ENCODE measurements at regions not wholly inside any gene's neighbourhood (a gene's known extent, or its start where the extent isn't known, plus 50 kb on each side); places are given as distances from the start of the nearest gene placed in this dataset.
"Not testable (repeated sequence)": the region's sequence is repeated elsewhere in the genome, so short reads cannot be mapped to it uniquely, and the experiment has no call there.

DNA sequence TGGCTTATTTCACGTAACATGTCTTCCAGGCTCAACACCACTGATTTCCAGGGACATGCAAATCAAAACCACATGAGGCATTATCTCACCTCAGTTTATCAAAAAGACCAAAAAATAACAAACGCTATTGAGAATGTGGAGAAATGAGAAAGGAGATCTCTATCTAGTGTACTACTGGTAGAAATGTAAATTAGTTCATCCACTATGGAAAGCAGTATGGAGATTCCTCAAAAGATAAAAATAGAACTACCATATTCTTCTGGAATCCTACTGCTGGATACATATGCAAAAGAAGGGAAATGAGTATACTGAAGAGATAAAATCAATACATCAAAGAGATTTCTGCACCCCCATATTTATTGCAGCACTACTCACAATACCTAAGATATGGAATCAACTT, 329.6 kb upstream of the NDST3 start:
- H3K4me3 ChIP-seq (ENCODE audit: low read depth, low read length), result no peak overlapping the region
- in situ Hi-C loops (cut with HindIII; ENCODE audit: low sequenced_read_pairs), result no loop called here
- DNase-seq (ENCODE audit: low read depth), result no peak
- TF ChIP-seq, protein P1, sequence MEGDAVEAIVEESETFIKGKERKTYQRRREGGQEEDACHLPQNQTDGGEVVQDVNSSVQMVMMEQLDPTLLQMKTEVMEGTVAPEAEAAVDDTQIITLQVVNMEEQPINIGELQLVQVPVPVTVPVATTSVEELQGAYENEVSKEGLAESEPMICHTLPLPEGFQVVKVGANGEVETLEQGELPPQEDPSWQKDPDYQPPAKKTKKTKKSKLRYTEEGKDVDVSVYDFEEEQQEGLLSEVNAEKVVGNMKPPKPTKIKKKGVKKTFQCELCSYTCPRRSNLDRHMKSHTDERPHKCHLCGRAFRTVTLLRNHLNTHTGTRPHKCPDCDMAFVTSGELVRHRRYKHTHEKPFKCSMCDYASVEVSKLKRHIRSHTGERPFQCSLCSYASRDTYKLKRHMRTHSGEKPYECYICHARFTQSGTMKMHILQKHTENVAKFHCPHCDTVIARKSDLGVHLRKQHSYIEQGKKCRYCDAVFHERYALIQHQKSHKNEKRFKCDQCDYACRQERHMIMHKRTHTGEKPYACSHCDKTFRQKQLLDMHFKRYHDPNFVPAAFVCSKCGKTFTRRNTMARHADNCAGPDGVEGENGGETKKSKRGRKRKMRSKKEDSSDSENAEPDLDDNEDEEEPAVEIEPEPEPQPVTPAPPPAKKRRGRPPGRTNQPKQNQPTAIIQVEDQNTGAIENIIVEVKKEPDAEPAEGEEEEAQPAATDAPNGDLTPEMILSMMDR (IDR thresholded peaks at IDR 0.05; ENCODE audit: low read depth, low read length, missing control alignments), result no peak

DNA sequence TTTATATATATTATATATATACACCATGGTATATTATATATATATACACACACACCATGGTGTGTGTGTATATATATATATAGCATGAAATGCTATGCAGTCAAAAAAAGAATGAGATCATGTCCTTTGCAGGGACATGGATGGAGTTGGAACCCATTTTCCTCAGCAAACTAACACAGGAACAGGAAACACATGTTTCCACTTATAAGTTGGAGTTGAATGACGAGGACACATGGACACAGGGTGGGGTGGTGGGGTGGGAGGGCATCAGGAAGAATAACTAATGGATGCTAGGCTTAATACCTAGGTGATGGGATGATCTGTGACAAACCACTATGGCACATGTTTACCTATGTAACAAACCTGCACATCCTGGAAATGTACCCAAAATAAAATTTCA, 293.6 kb upstream of the NDST3 start:
- in situ Hi-C loops (cut with HindIII; ENCODE audit: low sequenced_read_pairs), result no loop called here
- DNase-seq (ENCODE audit: low read depth), result no peak
- H3K4me3 ChIP-seq (ENCODE audit: low read depth, low read length), result no peak overlapping the region
- TF ChIP-seq, protein P1 (IDR thresholded peaks at IDR 0.05; ENCODE audit: low read depth, low read length, missing control alignments), result no peak

DNA sequence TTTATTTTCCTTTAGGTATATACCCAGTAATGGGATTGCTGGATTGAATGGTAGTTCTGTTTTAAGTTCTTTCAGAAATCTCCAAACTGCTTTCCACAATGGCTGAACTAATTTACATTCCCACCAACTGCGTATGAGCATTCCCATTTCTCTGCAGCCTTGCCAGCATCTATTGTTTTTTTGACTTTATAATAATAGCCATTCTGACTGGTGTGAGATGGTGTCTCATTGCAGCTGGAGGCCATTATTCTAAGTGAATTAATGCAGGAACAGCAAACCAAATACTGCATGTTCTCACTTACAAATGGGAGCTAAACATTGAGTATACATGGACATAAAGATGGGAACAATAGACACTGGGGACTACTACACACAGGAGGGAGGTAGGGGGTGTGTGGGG, 288.9 kb upstream of the NDST3 start:
- in situ Hi-C loops (cut with HindIII; ENCODE audit: low sequenced_read_pairs); DNase-seq (ENCODE audit: low read depth); H3K4me3 ChIP-seq (ENCODE audit: low read depth, low read length): not testable (repeated sequence)

DNA sequence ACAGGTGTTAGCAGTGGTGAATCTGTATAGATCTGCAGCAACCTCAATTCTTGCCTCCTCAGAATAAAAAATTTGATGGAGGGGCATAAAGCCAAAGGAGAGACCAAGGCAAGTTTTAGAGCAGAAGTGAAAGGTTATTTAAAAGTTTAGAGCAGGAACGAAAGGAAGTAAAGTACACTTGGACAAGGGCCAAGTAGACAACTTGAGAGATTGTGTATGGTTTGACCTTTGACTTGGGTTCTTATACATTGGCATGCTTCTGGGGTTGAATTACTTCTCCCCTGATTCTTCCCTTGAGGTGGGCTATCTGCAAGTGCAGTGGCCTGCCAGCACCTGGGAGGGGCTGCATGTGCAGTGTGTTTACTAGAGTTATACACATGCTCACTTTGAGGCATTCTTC, 278.8 kb upstream of the NDST3 start:
- in situ Hi-C loops (cut with HindIII; ENCODE audit: low sequenced_read_pairs), result no loop called here
- TF ChIP-seq, protein P1 (IDR thresholded peaks at IDR 0.05; ENCODE audit: low read depth, low read length, missing control alignments), result no peak
- H3K4me3 ChIP-seq (ENCODE audit: low read depth, low read length), result no peak overlapping the region

DNA sequence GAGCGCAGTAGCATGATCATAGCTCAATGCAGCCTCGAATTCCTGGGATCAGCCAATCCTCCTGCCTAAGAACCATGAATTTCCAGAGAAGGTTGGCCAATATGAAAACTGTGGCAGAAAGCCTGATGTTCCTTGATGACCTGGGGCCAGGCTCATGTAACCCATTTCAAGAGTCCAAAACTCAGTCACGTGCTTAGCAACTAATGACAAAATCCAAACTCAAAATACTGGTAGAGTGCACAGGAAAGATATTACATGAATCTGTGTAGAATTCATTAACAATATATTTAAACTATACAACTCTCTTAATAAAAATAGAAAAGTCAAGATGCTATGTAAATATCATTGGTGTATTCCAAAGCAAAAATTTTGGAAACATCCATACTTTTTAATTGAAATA, 265.7 kb upstream of the NDST3 start:
- TF ChIP-seq, protein P1 (IDR thresholded peaks at IDR 0.05; ENCODE audit: low read depth, low read length, missing control alignments), result no peak
- in situ Hi-C loops (cut with HindIII; ENCODE audit: low sequenced_read_pairs), result no loop called here
- DNase-seq (ENCODE audit: low read depth), result no peak
- no peak overlapping the region for H3K4me3 ChIP-seq (ENCODE audit: low read depth, low read length)

More for the DNA sequence above, 278.8 kb upstream of the NDST3 start:
- DNase-seq (ENCODE audit: low read depth), result no peak

DNA sequence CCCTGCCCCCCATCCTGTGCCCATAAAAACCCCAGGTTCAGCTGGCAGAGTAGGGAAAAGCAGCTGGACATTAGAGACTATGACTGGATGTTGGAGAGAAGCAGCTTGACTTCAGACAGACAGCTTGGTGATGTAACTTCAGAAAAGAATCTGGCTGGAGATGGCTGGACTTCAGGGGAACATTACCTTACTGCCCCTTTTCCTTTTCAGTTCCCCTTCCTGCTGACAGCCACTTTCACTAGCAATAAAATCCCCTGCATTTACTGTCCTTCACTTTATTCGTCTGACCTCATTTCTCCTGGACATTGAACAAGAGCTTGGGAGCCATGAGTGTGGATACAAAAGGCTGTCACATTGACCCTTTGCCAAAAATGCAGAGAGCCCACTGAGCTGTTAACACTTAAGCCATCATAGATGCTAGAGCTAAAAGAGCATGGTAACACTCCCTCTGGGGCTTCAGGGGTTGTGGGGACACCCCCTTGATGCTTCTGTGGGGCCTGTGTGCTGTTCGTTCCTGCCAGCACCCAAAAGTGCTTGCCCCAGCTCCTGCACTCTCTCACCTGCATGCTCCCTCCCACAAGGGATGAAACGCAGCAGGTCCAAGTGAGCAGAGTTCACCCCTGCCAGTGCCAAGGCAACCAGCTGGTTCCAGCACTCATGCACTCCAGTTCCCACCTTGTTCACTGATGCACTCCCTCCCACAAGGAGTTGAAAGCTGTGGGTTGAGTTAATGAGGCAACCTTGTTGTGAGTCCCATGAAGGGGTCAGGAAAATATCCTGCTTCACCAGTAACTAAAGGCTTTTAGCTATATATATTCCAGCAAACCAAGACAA, 263.8 kb upstream of the NDST3 start:
- in situ Hi-C loops (cut with HindIII; ENCODE audit: low sequenced_read_pairs), result no loop called here
- TF ChIP-seq, protein P1 (IDR thresholded peaks at IDR 0.05; ENCODE audit: low read depth, low read length, missing control alignments), result no peak
- no peak overlapping the region for H3K4me3 ChIP-seq (ENCODE audit: low read depth, low read length)
- no peak for DNase-seq (ENCODE audit: low read depth)

DNA sequence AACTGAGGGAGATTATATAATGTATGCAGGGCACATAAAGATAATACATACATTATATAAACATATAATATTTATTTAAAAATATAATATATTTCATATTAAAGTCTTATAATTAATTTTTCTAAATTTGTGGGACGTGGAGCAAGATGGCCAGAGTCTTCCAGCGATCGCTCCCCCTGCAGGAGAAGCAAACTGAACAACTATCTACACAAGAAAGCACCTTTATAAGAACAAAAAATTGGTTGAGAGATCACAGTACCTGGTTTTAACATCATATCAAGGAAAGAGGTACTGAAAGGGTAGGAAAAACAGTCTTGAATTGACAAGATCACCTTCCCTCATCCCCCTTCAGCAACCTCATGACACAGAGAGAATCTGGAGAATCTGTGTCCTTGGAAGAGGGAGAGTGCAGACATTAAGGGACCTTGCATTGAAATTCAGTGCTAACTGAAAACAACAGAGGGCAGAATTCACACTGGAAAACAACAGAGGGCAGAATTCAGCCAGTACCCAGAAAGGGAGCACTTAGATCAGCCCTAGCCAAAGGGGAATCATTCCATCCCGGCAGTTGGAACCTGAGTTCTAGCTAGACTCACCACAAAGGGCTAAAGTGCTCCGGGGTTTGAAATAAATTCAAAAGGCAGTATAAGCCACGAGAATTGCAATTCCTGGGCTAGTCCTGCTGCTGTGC, 262.5 kb upstream of the NDST3 start:
- H3K4me3 ChIP-seq (ENCODE audit: low read depth, low read length), result no peak overlapping the region
- DNase-seq (ENCODE audit: low read depth), result no peak
- in situ Hi-C loops (cut with HindIII; ENCODE audit: low sequenced_read_pairs), result no loop called here
- TF ChIP-seq, protein P1 (IDR thresholded peaks at IDR 0.05; ENCODE audit: low read depth, low read length, missing control alignments), result peak; percentile 12

All from astrocyte of the cerebellum (primary cell).